PC-9 (cell line): ENCODE measurements at regions not wholly inside any gene's neighbourhood (a gene's known extent, or its start where the extent isn't known, plus 50 kb on each side); places are given as distances from the start of the nearest gene placed in this dataset.

Source experiments
- BruUV-seq: library from RNA; stranded (reverse); fragments of 400-500 nt; replicated peaks from 2 replicates; lab custom pipeline; 2021; lab: Mats Ljungman, UMichigan
- CTCF ChIA-PET: fragments of 300-600 bp; sonication (Branson Sonifier 250); formaldehyde crosslinking; loops from one replicate; lab custom pipeline; 2022; ENCODE audit warnings: antibody characterized with exemption; lab: Charles Lee
- POLR2A ChIA-PET: fragments of 300-600 bp; sonication (Branson Sonifier 250); formaldehyde crosslinking; loops from one replicate; lab custom pipeline; 2022; ENCODE audit warnings: antibody characterized with exemption; ENCODE audit not compliant: unreplicated experiment; lab: Charles Lee
- DNase-seq, 2 experiments: peaks; one replicate each; pipeline versions ENCODE4 v3.0.0 to v3.0.0-alpha.2; 2015 to 2022; ENCODE audit warnings: mixed read lengths in 1 of 2
- H2AFZ ChIP-seq: fragments of 200-600 bp; sonication (generic); 2 replicates; pipeline ENCODE4 v1.8.1; 2017; ENCODE audit warnings: antibody characterized with exemption
- H3F3A ChIP-seq: fragments of 200-600 bp; sonication (generic); 2 replicates; pipeline ENCODE4 v1.8.1; 2017; ENCODE audit warnings: antibody characterized with exemption, mild to moderate bottlenecking, low read depth; ENCODE audit not compliant: insufficient read depth
- H3K27ac ChIP-seq: fragments of 200-600 bp; sonication (generic); 2 replicates; pipeline ENCODE4 v1.6.1; 2016; ENCODE audit warnings: mixed run types
- H3K27me3 ChIP-seq: fragments of 200-600 bp; sonication (generic); 2 replicates; pipeline ENCODE4 v1.6.1; 2016; ENCODE audit warnings: low read depth, mixed run types; ENCODE audit not compliant: insufficient read depth
- H3K36me3 ChIP-seq: fragments of 200-600 bp; sonication (generic); 2 replicates; pipeline ENCODE4 v1.6.1; 2016; ENCODE audit warnings: low read depth, mixed run types
- H3K4me1 ChIP-seq: fragments of 200-600 bp; sonication (generic); replicated peaks from 2 replicates; pipeline ENCODE4 v1.6.1; 2016; ENCODE audit warnings: mixed run types; ENCODE audit not compliant: insufficient read depth
- H3K4me2 ChIP-seq: fragments of 200-600 bp; sonication (generic); 2 replicates; pipeline ENCODE4 v1.6.1; 2017; ENCODE audit warnings: mixed run types
- H3K4me3 ChIP-seq: fragments of 200-600 bp; sonication (generic); 2 replicates; pipeline ENCODE4 v1.6.1; 2016; ENCODE audit warnings: mixed run types
- H3K79me2 ChIP-seq: fragments of 200-600 bp; sonication (generic); 2 replicates; pipeline ENCODE4 v1.6.1; 2017; ENCODE audit warnings: low read depth, mixed run types
- H3K9me2 ChIP-seq: fragments of 200-600 bp; sonication (generic); 2 replicates; pipeline ENCODE4 v1.8.1; 2017; ENCODE audit warnings: mild to moderate bottlenecking; ENCODE audit not compliant: insufficient read depth
- H3K9me3 ChIP-seq: fragments of 200-600 bp; sonication (generic); 2 replicates; pipeline ENCODE4 v1.8.1; 2016; ENCODE audit warnings: low read depth; ENCODE audit not compliant: insufficient read depth
- H4K20me1 ChIP-seq: fragments of 200-600 bp; sonication (generic); 2 replicates; pipeline ENCODE4 v1.8.1; 2017; ENCODE audit not compliant: insufficient read depth
- CTCF ChIP-seq: fragments of 200-600 bp; sonication (generic); conservative IDR thresholded peaks from 2 replicates; pipeline ENCODE4 v1.6.1; 2017; ENCODE audit warnings: mixed run types, antibody characterized with exemption, mild to moderate bottlenecking, moderate library complexity
- EZH2 ChIP-seq: fragments of 200-600 bp; sonication (generic); IDR thresholded peaks from 2 replicates; pipeline ENCODE4 v1.8.0; 2017; ENCODE audit warnings: antibody characterized with exemption, low read depth
- intact Hi-C: fragments of 100-400 bp; cut with micrococcal nuclease; formaldehyde crosslinking; loops from one replicate; pipeline ENCODE4 v1.10.0; 2022; ENCODE audit not compliant: unreplicated experiment

- no peaks in the 10 kb centered on the region for H3K9me3 ChIP-seq
- H4K20me1 ChIP-seq = no peaks in the 10 kb centered on the region
- ChIA-PET POLR2A (no interaction called here), CTCF (interaction anchor here (0.7 kb wide), 1 partner anchor 111 kb away, joined by 23 read pairs; no protein-coding TSS in a partner anchor)
- H3K27ac ChIP-seq = no peak overlapping the region
- H3K4me1 ChIP-seq = peaks cover 51% of the 10 kb centered on the region
- BruUV-seq = no TSS peak
- H3F3A ChIP-seq = peaks cover 7% of the 10 kb centered on the region; the same call in 1 of the 2 replicates
- TF ChIP-seq CTCF (no peak), EZH2 (no peak)
- H3K79me2 ChIP-seq = no peaks in the 10 kb centered on the region
- H3K4me2 ChIP-seq = no peak overlapping the region
- no peaks in the 10 kb centered on the region for H3K27me3 ChIP-seq
- H3K4me3 ChIP-seq = no peak overlapping the region
- H3K9me2 ChIP-seq = no peaks in the 10 kb centered on the region
- no peaks in the 10 kb centered on the region for H3K36me3 ChIP-seq
- intact Hi-C loops = loop anchor here (5.0 kb wide), 1 partner anchor 56 kb away; no protein-coding TSS in a partner anchor
- no peak overlapping the region for H2AFZ ChIP-seq
- no peak for DNase-seq
These were observed 53.2 kb upstream of the ABLIM1 start for GRCh38 chr10:114711176-114711868.

- H2AFZ ChIP-seq = no peak overlapping the region
- CTCF ChIA-PET = interaction anchor here (0.7 kb wide), 1 partner anchor 111 kb away, joined by 23 read pairs; no protein-coding TSS in a partner anchor
- H3K27ac ChIP-seq = no peak overlapping the region
- BruUV-seq = no TSS peak
- no peak for TF ChIP-seq EZH2
- no peak for TF ChIP-seq CTCF
- intact Hi-C loops = loop anchor here (5.0 kb wide), 1 partner anchor 55 kb away; no protein-coding TSS in a partner anchor
- no peaks in the 10 kb centered on the region for H4K20me1 ChIP-seq
- H3K9me3 ChIP-seq = no peaks in the 10 kb centered on the region
- POLR2A ChIA-PET = no interaction called here
- H3K4me2 ChIP-seq = no peak overlapping the region
- H3K36me3 ChIP-seq = no peaks in the 10 kb centered on the region
- DNase-seq = no peak
- peaks cover 7% of the 10 kb centered on the region; the same call in 1 of the 2 replicates for H3F3A ChIP-seq
- H3K9me2 ChIP-seq = no peaks in the 10 kb centered on the region
- H3K27me3 ChIP-seq = no peaks in the 10 kb centered on the region
- no peaks in the 10 kb centered on the region for H3K79me2 ChIP-seq
- H3K4me3 ChIP-seq = no peak overlapping the region
- H3K4me1 ChIP-seq = peaks cover 52% of the 10 kb centered on the region
These were observed 53.8 kb upstream of the ABLIM1 start for GRCh38 chr10:114711869-114712250.

GRCh38 chr10:114713525-114714090 lies 55.5 kb upstream of the ABLIM1 start:
- no peaks in the 10 kb centered on the region for H3K79me2 ChIP-seq
- H3K9me3 ChIP-seq = no peaks in the 10 kb centered on the region
- H3F3A ChIP-seq = peaks cover 7% of the 10 kb centered on the region; the same call in 1 of the 2 replicates
- no peak for DNase-seq
- H3K4me2 ChIP-seq = peak overlapping the region; percentile 65
- ChIA-PET CTCF (no interaction called here), POLR2A (interaction anchor here (0.6 to 0.7 kb wide), 2 partner anchors 11 to 1232 kb away, joined by 3 to 8 read pairs; no protein-coding TSS in a partner anchor)
- BruUV-seq = no TSS peak
- no peaks in the 10 kb centered on the region for H3K27me3 ChIP-seq
- peak overlapping the region; percentile 55; the same call in 1 of the 2 replicates for H3K27ac ChIP-seq
- no peaks in the 10 kb centered on the region for H4K20me1 ChIP-seq
- no peaks in the 10 kb centered on the region for H3K9me2 ChIP-seq
- intact Hi-C loops = loop anchor here (1.0 to 5.0 kb wide), 3 partner anchors 16 to 89 kb away; no protein-coding TSS in a partner anchor
- TF ChIP-seq CTCF = no peak
- no peak for TF ChIP-seq EZH2
- H3K36me3 ChIP-seq = no peaks in the 10 kb centered on the region
- H3K4me3 ChIP-seq = no peak overlapping the region
- no peak overlapping the region for H2AFZ ChIP-seq
- peaks cover 59% of the 10 kb centered on the region for H3K4me1 ChIP-seq
